HG02852 (cell line): ENCODE measurements at regions not wholly inside any gene's neighbourhood (a gene's known extent, or its start where the extent isn't known, plus 50 kb on each side); places are given as distances from the start of the nearest gene placed in this dataset.

ENCODE experiments used
- ATAC-seq: cut with Tn5 transposase; IDR thresholded peaks from one replicate; pipeline ENCODE4 v1.9.1; 2021; ENCODE audit warnings: mild to moderate bottlenecking, moderate library complexity; ENCODE audit not compliant: unreplicated experiment

- no peak for ATAC-seq
These were observed 229.1 kb downstream of the NFKBIZ start for GRCh38 chr3:102078401-102078800.

- ATAC-seq: no peak
These were observed 229.8 kb downstream of the NFKBIZ start for GRCh38 chr3:102078854-102079808.

GRCh38 chr3:102079809-102080197, 230.5 kb downstream of the NFKBIZ start:
- ATAC-seq: no peak

- no peak for ATAC-seq
These were observed 232.4 kb downstream of the NFKBIZ start for GRCh38 chr3:102081572-102082289.

GRCh38 chr3:102083473-102083872, 234.2 kb downstream of the NFKBIZ start:
- no peak for ATAC-seq

GRCh38 chr3:102084006-102084405, 234.7 kb downstream of the NFKBIZ start:
- ATAC-seq: no peak

GRCh38 chr3:102084704-102085103, 235.4 kb downstream of the NFKBIZ start:
- ATAC-seq: peak; percentile 54

- ATAC-seq: no peak
These were observed 236.3 kb downstream of the NFKBIZ start for GRCh38 chr3:102085431-102086176.

GRCh38 chr3:102087236-102087635, 237.9 kb downstream of the NFKBIZ start:
- no peak for ATAC-seq

GRCh38 chr3:102089239-102089638, 239.9 kb downstream of the NFKBIZ start:
- no peak for ATAC-seq

- ATAC-seq: no peak
These were observed 240.8 kb downstream of the NFKBIZ start for GRCh38 chr3:102089904-102090720.

GRCh38 chr3:102090721-102091045, 241.4 kb downstream of the NFKBIZ start:
- ATAC-seq: no peak

GRCh38 chr3:102091358-102091757, 242.0 kb downstream of the NFKBIZ start:
- no peak for ATAC-seq

- no peak for ATAC-seq
These were observed 243.5 kb downstream of the NFKBIZ start for GRCh38 chr3:102092617-102093466.

GRCh38 chr3:102094506-102094905, 245.2 kb downstream of the NFKBIZ start:
- ATAC-seq: no peak

- no peak for ATAC-seq
These were observed 246.1 kb downstream of the NFKBIZ start for GRCh38 chr3:102095383-102095782.

GRCh38 chr3:102096066-102096465, 246.8 kb downstream of the NFKBIZ start:
- ATAC-seq: no peak

GRCh38 chr3:102098130-102098885, 249.0 kb downstream of the NFKBIZ start:
- ATAC-seq: no peak

- no peak for ATAC-seq
These were observed 250.6 kb downstream of the NFKBIZ start for GRCh38 chr3:102099913-102100312.
